ENCODE measurements at regions not wholly inside any gene's neighbourhood (a gene's known extent, or its start where the extent isn't known, plus 50 kb on each side); places are given as distances from the start of the nearest gene placed in this dataset.
"Not testable (repeated sequence)": the region's sequence is repeated elsewhere in the genome, so short reads cannot be mapped to it uniquely, and the experiment has no call there.

- TF ChIP-seq POLR2A (IDR thresholded peaks at IDR 0.05), result not testable (repeated sequence)
- TF ChIP-seq, protein P1, sequence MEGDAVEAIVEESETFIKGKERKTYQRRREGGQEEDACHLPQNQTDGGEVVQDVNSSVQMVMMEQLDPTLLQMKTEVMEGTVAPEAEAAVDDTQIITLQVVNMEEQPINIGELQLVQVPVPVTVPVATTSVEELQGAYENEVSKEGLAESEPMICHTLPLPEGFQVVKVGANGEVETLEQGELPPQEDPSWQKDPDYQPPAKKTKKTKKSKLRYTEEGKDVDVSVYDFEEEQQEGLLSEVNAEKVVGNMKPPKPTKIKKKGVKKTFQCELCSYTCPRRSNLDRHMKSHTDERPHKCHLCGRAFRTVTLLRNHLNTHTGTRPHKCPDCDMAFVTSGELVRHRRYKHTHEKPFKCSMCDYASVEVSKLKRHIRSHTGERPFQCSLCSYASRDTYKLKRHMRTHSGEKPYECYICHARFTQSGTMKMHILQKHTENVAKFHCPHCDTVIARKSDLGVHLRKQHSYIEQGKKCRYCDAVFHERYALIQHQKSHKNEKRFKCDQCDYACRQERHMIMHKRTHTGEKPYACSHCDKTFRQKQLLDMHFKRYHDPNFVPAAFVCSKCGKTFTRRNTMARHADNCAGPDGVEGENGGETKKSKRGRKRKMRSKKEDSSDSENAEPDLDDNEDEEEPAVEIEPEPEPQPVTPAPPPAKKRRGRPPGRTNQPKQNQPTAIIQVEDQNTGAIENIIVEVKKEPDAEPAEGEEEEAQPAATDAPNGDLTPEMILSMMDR (IDR thresholded peaks at IDR 0.05), result not testable (repeated sequence)
Observed at GRCh38 chr2:131589126-131589525, 61.4 kb downstream of the CCDC74A start.
